ENCODE measurements at regions not wholly inside any gene's neighbourhood (a gene's known extent, or its start where the extent isn't known, plus 50 kb on each side); places are given as distances from the start of the nearest gene placed in this dataset.

DNA sequence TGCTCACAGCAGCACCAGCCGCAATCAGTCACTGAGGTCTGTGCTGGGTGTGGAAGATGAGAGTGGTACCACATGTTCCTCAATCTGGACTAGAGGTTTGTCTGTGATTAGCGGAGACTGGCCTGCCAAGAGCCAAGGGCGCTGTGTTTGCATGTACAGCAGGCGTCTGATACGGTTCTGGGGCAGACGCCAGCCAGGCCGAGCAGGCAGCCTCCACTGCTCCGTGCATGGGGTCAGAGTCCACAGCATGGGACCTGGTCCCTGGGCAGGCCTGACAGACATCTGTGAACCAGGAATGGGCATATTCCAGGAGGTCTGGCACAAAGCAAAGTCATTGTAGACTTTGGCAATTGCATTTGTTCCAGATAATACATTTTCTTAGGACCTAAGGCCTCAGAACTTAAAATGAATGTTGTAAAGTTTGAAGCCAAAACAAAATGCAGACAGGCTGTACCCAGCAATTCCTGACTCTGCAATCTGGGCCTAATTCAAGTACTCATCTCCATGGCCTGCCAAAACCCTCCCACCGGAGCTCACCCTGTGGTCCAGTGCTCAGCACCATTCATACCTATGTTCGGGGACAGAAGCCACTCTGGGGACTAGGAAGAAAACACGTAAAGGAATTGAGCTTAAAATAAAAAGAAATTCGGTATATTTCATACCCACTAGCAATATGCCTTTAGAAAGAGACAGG lies 50.0 kb upstream of the FAM20C start:
- peak; percentile 44 to 53 for ATAC-seq (ENCODE audit: low FRiP score in 2 of 2)
- H3K27ac ChIP-seq, result peak overlapping the region in 1 of 4 donors; percentile 22
- no peaks in the 10 kb centered on the region for H3K9me3 ChIP-seq
- H3K4me1 ChIP-seq, result peaks cover 0 to 10% (median 3%) of the 10 kb centered on the region in 4 donors
- no peaks in the 10 kb centered on the region for H3K36me3 ChIP-seq
- DNase-seq, result peak in 1 of 2 donors; percentile 78
- no peaks in the 10 kb centered on the region for H3K27me3 ChIP-seq
- no peak overlapping the region for H3K4me3 ChIP-seq
- peak in 1 of 2 donors; percentile 6 for TF ChIP-seq POLR2AphosphoS5 (IDR thresholded peaks at IDR 0.05)
- TF ChIP-seq CTCF (IDR thresholded peaks at IDR 0.05), result no peak
- no peak for TF ChIP-seq EP300 (IDR thresholded peaks at IDR 0.05)
- no peak for TF ChIP-seq POLR2A (IDR thresholded peaks at IDR 0.05)
- 75 to 78% methylated on average over 4 to 12 of the region's 12 CpGs for WGBS, 2 donors
